DMS 273 (cell line): ENCODE measurements at regions not wholly inside any gene's neighbourhood (a gene's known extent, or its start where the extent isn't known, plus 50 kb on each side); places are given as distances from the start of the nearest gene placed in this dataset.
"Not testable (repeated sequence)": the region's sequence is repeated elsewhere in the genome, so short reads cannot be mapped to it uniquely, and the experiment has no call there.

ENCODE experiments used
- DNase-seq: peaks from one replicate; lab custom pipeline; 2025; ENCODE audit not compliant: unreplicated experiment; lab: John Stamatoyannopoulos, UW

GRCh38 chr6:27178860-27179259 lies 68.6 kb upstream of the PRSS16 start:
- DNase-seq, result no peak

- DNase-seq, result no peak
These were observed 64.3 kb upstream of the PRSS16 start for GRCh38 chr6:27183060-27183832.

GRCh38 chr6:27187231-27188060 lies 60.1 kb upstream of the PRSS16 start:
- no peak for DNase-seq

GRCh38 chr6:27188061-27188884 lies 59.2 kb upstream of the PRSS16 start:
- peak; percentile 78 for DNase-seq

- peak; percentile 92 for DNase-seq
These were observed 58.5 kb upstream of the PRSS16 start for GRCh38 chr6:27188885-27189418.

- DNase-seq, result no peak
These were observed 57.4 kb upstream of the PRSS16 start for GRCh38 chr6:27190126-27190525.

GRCh38 chr6:27194453-27194852 lies 53.0 kb upstream of the PRSS16 start:
- DNase-seq, result not testable (repeated sequence)

- not testable (repeated sequence) for DNase-seq
These were observed 52.0 kb upstream of the PRSS16 start for GRCh38 chr6:27195547-27195946.
